HG02885 (cell line): ENCODE measurements at regions not wholly inside any gene's neighbourhood (a gene's known extent, or its start where the extent isn't known, plus 50 kb on each side); places are given as distances from the start of the nearest gene placed in this dataset.

Experiments
- ATAC-seq: cut with Tn5 transposase; IDR thresholded peaks from one replicate; pipeline ENCODE4 v1.9.1; 2021; ENCODE audit warnings: mild to moderate bottlenecking; ENCODE audit not compliant: unreplicated experiment, poor library complexity

DNA sequence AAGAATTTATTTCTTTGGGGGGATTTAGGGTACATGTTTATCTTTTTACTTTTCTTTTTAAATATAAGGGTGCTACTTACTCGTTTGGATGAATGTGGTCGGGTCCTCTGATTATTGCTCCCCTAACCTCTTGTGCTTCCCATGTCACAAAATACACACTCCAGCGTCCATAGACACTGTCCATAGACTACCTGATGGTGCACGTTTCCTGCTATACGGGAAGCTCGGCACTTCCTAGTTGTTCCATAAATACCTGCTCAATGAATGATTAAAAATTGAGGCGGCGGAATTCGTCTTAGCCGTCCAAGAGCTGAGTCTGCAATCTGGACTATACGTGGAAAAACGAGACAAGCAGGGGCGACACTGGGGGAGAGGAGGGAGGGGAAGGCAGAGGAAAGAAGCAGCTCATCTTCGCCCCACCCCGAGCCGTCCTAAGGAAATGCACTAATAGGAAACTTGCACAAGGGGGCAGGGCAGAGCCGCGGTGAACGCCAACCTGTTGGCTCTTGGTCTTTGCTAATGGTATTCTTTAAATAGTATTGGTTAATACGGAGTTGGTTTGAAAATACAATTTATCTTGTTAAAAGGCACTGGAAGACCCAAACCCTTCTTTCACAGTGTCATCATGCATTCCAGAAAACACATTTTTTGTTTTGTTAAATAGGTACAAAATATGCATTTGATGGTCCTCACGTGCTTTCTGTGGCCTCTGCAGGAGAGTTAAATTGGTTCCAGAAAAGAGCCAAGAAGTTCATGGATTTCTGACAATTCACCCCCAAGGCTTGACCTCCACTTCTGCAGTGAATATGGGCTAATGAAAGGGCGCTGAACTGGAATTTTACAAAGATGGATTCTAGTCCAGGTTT is 73.0 kb upstream of the KCTD1 start:
- ATAC-seq: peak; percentile 95

DNA sequence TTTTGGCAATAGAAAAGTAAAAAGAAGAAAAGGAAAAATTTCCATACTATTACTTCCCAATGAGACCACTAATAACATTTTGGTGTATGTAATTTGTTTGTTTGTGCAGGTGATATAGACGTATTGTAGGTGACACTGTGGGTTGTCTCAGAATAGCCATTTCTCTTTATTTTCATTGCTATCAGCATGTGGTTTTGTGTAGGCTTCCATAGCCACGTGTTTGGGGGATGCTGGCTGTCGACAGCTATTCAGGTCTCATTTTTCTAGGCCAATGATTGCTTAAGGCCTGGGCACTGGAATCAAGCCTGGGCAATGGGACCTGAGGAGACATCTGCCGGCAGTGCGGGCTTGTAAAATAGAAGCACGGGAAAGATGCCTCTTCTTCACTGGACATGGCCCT is 71.0 kb upstream of the KCTD1 start:
- no peak for ATAC-seq

DNA sequence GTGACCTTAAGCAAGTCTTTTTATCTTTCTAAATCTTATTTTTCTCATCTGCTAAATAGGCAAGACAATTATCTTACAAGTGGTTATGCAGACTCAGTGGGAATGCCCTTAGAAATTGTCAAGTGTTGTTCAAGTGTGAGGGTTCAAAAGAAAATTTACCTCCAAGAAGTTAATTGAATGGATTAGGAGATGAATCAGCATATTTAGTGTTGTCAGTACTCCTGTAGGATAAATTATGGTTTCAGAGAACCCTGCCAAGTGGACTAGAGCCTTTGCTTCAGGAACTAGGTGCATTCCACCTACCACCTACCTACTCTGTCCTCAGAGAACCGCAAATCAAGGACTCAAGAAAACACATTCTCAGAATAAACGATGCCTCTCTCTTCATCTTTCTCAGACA is 69.8 kb upstream of the KCTD1 start:
- ATAC-seq: no peak

DNA sequence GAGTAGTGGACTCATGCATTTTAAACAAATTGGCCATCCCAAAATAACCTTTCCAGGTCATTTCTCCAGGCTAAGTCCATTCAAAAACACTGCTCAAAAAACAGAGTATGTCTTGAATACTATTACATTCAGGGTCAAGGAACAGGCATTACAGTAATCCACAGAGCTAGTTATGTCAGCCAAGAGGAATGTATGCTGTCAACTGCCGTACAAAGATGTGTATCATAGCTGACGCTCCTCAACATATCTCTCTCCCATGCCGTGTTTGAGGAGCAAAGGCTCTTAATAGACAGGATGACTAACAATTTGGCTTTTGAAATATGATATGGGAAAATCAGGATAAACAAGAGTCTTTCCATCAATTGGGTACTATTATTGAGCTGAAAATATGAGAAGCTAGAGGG is 68.8 kb upstream of the KCTD1 start:
- ATAC-seq: no peak

DNA sequence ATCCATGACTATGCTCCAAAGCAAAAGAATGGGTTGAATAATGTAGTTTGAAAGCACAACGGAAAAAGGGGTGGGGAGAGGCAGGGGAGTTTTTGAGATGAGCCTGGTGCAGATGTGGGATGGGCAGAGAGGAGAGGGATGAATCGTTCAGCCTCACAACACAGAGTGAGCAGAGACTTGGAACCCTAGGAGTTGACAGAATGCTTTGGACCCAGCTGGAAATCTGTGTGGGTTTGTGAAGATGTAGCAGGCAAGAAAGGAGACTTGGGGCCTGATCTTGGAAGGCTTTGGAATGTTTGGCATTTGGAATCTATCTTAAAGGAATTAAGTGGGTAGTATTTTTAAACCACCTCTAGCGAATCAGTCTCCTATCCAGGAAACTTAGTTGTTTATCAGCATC is 66.0 kb upstream of the KCTD1 start:
- no peak for ATAC-seq
